HEK293T (cell line): ENCODE measurements at regions not wholly inside any gene's neighbourhood (a gene's known extent, or its start where the extent isn't known, plus 50 kb on each side); places are given as distances from the start of the nearest gene placed in this dataset.

Source experiments
- CTCF ChIA-PET: fragments of 350-600 bp; formaldehyde crosslinking; extraction: SDS; loops from one replicate; lab custom pipeline; 2021; ENCODE audit warnings: antibody characterized with exemption, inconsistent platforms; lab: Yijun Ruan, JAX
- POLR2A ChIA-PET: fragments of 350-600 bp; formaldehyde crosslinking; extraction: SDS; loops from one replicate; lab custom pipeline; 2020; ENCODE audit warnings: antibody characterized with exemption, inconsistent platforms; lab: Yijun Ruan, JAX
- DNase-seq: peaks from one replicate; pipeline ENCODE4 v3.0.0; 2012; ENCODE audit warnings: mixed read lengths; ENCODE audit errors: extremely low spot score
- ARNT ChIP-seq: fragments of 450-650 bp; IDR thresholded peaks from 2 replicates; pipeline ENCODE4 v1.6.1; 2017; ENCODE audit warnings: mild to moderate bottlenecking
- BHLHE40 ChIP-seq: fragments of 450-650 bp; IDR thresholded peaks from 2 replicates; pipeline ENCODE4 v1.6.1; 2016; ENCODE audit warnings: mild to moderate bottlenecking, moderate library complexity, borderline replicate concordance
- CTBP1 ChIP-seq: fragments of 450-650 bp; IDR thresholded peaks from 2 replicates; pipeline ENCODE4 v1.6.1; 2016; ENCODE audit warnings: borderline replicate concordance
- ELF4 ChIP-seq: fragments of 450-650 bp; IDR thresholded peaks from 2 replicates; pipeline ENCODE4 v1.6.1; 2017; ENCODE audit warnings: antibody characterized with exemption
- FOXA1 ChIP-seq: fragments of 450-650 bp; IDR thresholded peaks from 2 replicates; pipeline ENCODE4 v1.6.1; 2016; ENCODE audit warnings: mild to moderate bottlenecking
- FOXK2 ChIP-seq: fragments of 450-650 bp; IDR thresholded peaks from 2 replicates; pipeline ENCODE4 v1.6.1; 2016; ENCODE audit warnings: mild to moderate bottlenecking
- FOXM1 ChIP-seq: fragments of 450-650 bp; IDR thresholded peaks from 2 replicates; pipeline ENCODE4 v1.6.1; 2017; ENCODE audit warnings: mild to moderate bottlenecking, borderline replicate concordance
- HDGF ChIP-seq: fragments of 450-650 bp; IDR thresholded peaks from 2 replicates; pipeline ENCODE4 v1.6.1; 2017; ENCODE audit warnings: antibody characterized with exemption, borderline replicate concordance
- L3MBTL2 ChIP-seq: fragments of 450-650 bp; conservative IDR thresholded peaks from 2 replicates; pipeline ENCODE4 v1.6.1; 2016; ENCODE audit warnings: mild to moderate bottlenecking
- LEF1 ChIP-seq: fragments of 450-650 bp; IDR thresholded peaks from 2 replicates; pipeline ENCODE4 v1.6.1; 2017; ENCODE audit warnings: mild to moderate bottlenecking, borderline replicate concordance
- NFRKB ChIP-seq: fragments of 450-650 bp; IDR thresholded peaks from 2 replicates; pipeline ENCODE4 v1.6.1; 2016; ENCODE audit warnings: mild to moderate bottlenecking, moderate library complexity
- SP1 ChIP-seq: fragments of 450-650 bp; IDR thresholded peaks from 2 replicates; pipeline ENCODE4 v1.6.1; 2017
- SUZ12 ChIP-seq: fragments of 450-650 bp; IDR thresholded peaks from 2 replicates; pipeline ENCODE4 v1.6.1; 2016; ENCODE audit warnings: mild to moderate bottlenecking
- TARDBP ChIP-seq: fragments of 450-650 bp; IDR thresholded peaks from 2 replicates; pipeline ENCODE4 v1.6.1; 2016
- ZNF384 ChIP-seq: fragments of 450-650 bp; IDR thresholded peaks from 2 replicates; pipeline ENCODE4 v1.6.1; 2016
- TF ChIP-seq, protein P1 (sequence below): fragments of 450-650 bp; IDR thresholded peaks from 2 replicates; pipeline ENCODE4 v1.6.1; 2016

GRCh38 chr5:78706381-78706780 lies 57.8 kb upstream of the LHFPL2 start:
- TF ChIP-seq CTBP1 = no peak
- TF ChIP-seq, protein P1, sequence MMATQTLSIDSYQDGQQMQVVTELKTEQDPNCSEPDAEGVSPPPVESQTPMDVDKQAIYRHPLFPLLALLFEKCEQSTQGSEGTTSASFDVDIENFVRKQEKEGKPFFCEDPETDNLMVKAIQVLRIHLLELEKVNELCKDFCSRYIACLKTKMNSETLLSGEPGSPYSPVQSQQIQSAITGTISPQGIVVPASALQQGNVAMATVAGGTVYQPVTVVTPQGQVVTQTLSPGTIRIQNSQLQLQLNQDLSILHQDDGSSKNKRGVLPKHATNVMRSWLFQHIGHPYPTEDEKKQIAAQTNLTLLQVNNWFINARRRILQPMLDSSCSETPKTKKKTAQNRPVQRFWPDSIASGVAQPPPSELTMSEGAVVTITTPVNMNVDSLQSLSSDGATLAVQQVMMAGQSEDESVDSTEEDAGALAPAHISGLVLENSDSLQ = no peak
- no peak for TF ChIP-seq NFRKB
- no peak for TF ChIP-seq TARDBP
- TF ChIP-seq ZNF384 = no peak
- TF ChIP-seq FOXA1 = no peak
- TF ChIP-seq SUZ12 = no peak
- no peak for TF ChIP-seq HDGF
- TF ChIP-seq L3MBTL2 = no peak
- TF ChIP-seq BHLHE40 = no peak
- TF ChIP-seq FOXM1 = no peak
- TF ChIP-seq ARNT = no peak
- no peak for TF ChIP-seq ELF4
- no peak for TF ChIP-seq LEF1
- TF ChIP-seq FOXK2 = no peak
- no peak for TF ChIP-seq SP1
- CTCF ChIA-PET = no interaction called here
- POLR2A ChIA-PET = no interaction called here

DNA sequence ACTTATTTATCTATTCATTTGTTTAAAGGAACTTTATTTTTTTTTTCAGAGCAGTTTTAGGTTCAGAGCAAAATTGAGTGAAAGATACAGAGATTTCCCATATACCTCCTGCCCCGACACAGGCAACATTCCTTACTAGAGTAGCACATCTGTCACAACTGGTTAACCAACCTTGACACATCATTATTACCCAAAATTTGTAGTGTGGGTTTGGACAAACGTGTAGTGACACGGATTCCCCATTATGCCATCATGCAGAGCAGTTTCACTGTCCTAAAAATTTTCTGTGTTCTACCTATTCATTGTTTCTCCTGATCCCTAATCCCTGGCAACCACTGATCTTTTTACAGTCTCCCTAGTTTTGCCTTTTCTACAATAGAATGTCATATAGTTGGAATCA lies 57.3 kb upstream of the LHFPL2 start:
- POLR2A ChIA-PET = no interaction called here
- DNase-seq = no peak
- TF ChIP-seq FOXK2 (no peak), TARDBP (no peak), SP1 (no peak), LEF1 (no peak), ELF4 (no peak)
- CTCF ChIA-PET = no interaction called here

More at GRCh38 chr5:78706381-78706780, 57.8 kb upstream of the LHFPL2 start:
- DNase-seq = no peak

GRCh38 chr5:78701795-78702410 lies 53.3 kb upstream of the LHFPL2 start:
- ChIA-PET POLR2A (no interaction called here), CTCF (no interaction called here)
- TF ChIP-seq, protein P1 = no peak
- TF ChIP-seq LEF1 (no peak), BHLHE40 (no peak), SUZ12 (no peak), FOXM1 (no peak), ELF4 (no peak), FOXA1 (no peak)
- no peak for DNase-seq

DNA sequence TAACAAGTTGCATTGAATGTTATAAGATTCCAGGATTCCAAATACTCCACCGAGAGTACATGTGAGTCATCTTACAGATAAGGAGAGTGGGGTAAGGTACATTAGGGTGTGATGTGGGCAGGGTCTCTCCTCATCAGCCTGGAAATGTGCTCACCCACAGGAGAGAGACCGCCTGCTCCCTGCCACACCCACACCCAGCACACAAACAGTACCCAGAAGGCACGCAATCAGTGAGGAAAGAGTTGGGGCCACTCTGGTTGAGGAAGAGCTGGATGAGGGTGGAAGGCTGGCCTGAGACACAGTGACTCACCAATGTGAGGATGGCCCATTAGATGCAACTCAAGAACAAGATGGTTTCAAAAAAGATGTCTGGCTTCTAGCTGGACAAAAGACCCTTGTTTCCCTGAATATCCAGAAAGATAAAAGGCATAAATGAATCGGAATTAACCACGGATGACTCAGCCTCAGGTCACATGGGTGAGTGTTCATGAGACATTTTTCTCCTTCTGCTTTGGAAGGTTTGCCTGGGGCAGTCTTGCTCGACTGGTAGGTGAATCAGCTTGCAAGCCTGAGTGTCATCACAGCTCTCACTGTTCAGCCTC lies 51.1 kb upstream of the LHFPL2 start:
- POLR2A ChIA-PET = interaction anchor here (1.7 kb wide), 1 partner anchor 9 kb away, joined by 7 read pairs; no protein-coding TSS in a partner anchor
- TF ChIP-seq TARDBP = no peak
- DNase-seq = no peak
- CTCF ChIA-PET = interaction anchor here (0.7 kb wide), 1 partner anchor 163 kb away, joined by 3 read pairs; no protein-coding TSS in a partner anchor

DNA sequence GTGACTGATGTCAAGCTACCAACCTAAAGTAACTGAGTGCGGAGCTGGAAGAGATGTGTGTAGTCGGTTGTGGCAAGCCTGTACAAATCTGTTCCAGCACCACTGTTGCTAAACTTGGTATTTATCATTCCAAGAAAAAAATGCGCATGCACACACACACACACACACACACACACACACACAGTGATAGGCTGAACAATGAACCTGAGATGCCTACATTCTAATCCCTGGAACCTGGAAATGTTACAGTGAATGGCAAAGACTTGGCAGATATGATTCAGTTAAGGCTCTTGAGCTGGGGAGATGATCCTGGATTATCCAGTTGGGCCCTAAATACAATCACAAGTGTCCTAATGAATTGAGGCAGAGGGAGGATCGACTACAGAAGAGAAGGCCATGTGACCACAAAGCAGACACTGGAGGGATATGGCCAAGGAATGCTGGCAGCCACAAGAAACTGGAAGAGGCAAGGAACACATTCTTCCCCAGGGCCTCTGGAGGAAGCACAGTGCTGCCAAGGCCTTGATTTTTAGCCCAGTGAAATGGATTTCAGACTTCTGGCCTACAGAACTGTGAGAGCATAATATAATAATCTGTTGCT lies 49.7 kb upstream of the LHFPL2 start:
- POLR2A ChIA-PET = no interaction called here
- no peak for TF ChIP-seq ZNF384
- no peak for DNase-seq
- CTCF ChIA-PET = no interaction called here
